MM.1S (cell line): ENCODE measurements at regions not wholly inside any gene's neighbourhood (a gene's known extent, or its start where the extent isn't known, plus 50 kb on each side); places are given as distances from the start of the nearest gene placed in this dataset.

Experiments
- EZH2 ChIP-seq: fragments of 300-600 bp; sonication (generic); optimal IDR thresholded peaks from 2 replicates; pipeline ENCODE3; 2017; ENCODE audit warnings: low read depth, mild to moderate bottlenecking, antibody characterized with exemption, low read length, mixed read lengths
- TF ChIP-seq, protein P1 (sequence below): fragments of 300-600 bp; sonication (generic); IDR thresholded peaks from 2 replicates; pipeline ENCODE4 v1.5.1; 2016; ENCODE audit warnings: antibody characterized with exemption, low read length, mixed read lengths

DNA sequence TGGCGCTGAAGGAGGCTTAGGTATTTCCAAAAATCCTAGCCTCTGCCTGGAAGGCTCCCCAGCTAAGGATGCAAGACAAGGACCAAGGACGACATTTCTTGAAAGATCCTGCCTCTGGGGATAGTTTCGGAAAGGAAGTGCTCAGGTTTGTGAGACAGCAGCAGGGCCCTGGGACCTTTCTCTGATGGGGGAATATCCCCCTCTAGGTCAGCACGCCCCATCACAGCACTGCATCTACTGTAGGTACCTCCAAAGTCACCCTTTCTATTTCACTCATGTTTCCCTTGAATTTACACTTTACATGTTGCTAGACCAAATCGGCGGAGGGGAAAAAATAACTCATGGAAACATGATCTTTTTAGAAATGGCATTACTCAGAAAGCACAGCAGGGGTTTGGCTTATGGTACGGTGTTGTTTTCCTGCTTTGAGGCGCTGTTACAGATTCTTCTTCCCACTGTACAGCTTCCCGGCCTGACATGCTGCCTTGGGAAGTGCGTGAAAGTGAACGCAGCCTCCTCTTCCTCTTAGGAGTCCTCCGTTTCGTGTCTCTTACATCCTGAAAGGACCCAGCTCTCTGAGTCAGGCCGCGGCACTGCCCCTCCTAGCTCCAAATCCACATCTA, 77.2 kb upstream of the DHRSX start:
- TF ChIP-seq, protein P1, sequence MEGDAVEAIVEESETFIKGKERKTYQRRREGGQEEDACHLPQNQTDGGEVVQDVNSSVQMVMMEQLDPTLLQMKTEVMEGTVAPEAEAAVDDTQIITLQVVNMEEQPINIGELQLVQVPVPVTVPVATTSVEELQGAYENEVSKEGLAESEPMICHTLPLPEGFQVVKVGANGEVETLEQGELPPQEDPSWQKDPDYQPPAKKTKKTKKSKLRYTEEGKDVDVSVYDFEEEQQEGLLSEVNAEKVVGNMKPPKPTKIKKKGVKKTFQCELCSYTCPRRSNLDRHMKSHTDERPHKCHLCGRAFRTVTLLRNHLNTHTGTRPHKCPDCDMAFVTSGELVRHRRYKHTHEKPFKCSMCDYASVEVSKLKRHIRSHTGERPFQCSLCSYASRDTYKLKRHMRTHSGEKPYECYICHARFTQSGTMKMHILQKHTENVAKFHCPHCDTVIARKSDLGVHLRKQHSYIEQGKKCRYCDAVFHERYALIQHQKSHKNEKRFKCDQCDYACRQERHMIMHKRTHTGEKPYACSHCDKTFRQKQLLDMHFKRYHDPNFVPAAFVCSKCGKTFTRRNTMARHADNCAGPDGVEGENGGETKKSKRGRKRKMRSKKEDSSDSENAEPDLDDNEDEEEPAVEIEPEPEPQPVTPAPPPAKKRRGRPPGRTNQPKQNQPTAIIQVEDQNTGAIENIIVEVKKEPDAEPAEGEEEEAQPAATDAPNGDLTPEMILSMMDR, result no peak
- TF ChIP-seq EZH2, result no peak
